Fibroblast of the aortic adventitia (primary cell): ENCODE measurements at regions not wholly inside any gene's neighbourhood (a gene's known extent, or its start where the extent isn't known, plus 50 kb on each side); places are given as distances from the start of the nearest gene placed in this dataset.

ENCODE experiments used
- DNase-seq: peaks from one replicate; pipeline ENCODE4 v3.0.0-alpha.2; 2010; ENCODE audit warnings: low read depth
- H3K4me3 ChIP-seq: 2 replicates; pipeline ENCODE4 v1.5.1; 2011; ENCODE audit warnings: low read depth, mild to moderate bottlenecking, control low read depth, low read length, moderate library complexity
- TF ChIP-seq, protein P1 (sequence below): IDR thresholded peaks from 2 replicates; pipeline ENCODE4 v1.5.1; 2011; ENCODE audit warnings: mild to moderate bottlenecking, low read length, control low read depth, inconsistent platforms; ENCODE audit not compliant: insufficient read depth

GRCh38 chr7:91796122-91796521 lies 84.4 kb downstream of the MTERF1 start:
- DNase-seq = no peak
- TF ChIP-seq, protein P1, sequence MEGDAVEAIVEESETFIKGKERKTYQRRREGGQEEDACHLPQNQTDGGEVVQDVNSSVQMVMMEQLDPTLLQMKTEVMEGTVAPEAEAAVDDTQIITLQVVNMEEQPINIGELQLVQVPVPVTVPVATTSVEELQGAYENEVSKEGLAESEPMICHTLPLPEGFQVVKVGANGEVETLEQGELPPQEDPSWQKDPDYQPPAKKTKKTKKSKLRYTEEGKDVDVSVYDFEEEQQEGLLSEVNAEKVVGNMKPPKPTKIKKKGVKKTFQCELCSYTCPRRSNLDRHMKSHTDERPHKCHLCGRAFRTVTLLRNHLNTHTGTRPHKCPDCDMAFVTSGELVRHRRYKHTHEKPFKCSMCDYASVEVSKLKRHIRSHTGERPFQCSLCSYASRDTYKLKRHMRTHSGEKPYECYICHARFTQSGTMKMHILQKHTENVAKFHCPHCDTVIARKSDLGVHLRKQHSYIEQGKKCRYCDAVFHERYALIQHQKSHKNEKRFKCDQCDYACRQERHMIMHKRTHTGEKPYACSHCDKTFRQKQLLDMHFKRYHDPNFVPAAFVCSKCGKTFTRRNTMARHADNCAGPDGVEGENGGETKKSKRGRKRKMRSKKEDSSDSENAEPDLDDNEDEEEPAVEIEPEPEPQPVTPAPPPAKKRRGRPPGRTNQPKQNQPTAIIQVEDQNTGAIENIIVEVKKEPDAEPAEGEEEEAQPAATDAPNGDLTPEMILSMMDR = no peak
- no peak overlapping the region for H3K4me3 ChIP-seq

- TF ChIP-seq, protein P1 = no peak
- no peak overlapping the region for H3K4me3 ChIP-seq
- DNase-seq = no peak
Observed at GRCh38 chr7:91798425-91798824, 82.1 kb downstream of the MTERF1 start.

DNA sequence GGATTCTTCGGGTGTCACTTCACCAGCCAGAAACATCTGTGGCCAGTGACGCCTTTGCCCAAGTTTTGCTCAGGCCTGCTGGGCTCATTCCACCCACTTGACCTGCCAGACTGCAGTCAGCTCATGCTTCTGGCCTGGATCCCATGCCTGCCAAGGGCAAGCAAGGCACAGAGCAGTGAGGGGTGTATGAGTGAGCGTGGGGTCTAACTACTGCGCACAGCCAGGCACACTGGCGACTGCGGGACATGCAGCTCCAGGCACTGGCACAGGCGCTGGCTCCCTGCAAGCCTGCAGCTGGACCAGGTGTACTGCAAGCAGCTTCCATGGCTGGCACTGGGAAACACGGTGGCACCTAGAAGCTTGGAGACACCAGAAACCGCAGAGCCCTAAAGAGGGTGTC lies 80.1 kb downstream of the MTERF1 start:
- TF ChIP-seq, protein P1 = no peak
- DNase-seq = no peak
- no peak overlapping the region for H3K4me3 ChIP-seq

DNA sequence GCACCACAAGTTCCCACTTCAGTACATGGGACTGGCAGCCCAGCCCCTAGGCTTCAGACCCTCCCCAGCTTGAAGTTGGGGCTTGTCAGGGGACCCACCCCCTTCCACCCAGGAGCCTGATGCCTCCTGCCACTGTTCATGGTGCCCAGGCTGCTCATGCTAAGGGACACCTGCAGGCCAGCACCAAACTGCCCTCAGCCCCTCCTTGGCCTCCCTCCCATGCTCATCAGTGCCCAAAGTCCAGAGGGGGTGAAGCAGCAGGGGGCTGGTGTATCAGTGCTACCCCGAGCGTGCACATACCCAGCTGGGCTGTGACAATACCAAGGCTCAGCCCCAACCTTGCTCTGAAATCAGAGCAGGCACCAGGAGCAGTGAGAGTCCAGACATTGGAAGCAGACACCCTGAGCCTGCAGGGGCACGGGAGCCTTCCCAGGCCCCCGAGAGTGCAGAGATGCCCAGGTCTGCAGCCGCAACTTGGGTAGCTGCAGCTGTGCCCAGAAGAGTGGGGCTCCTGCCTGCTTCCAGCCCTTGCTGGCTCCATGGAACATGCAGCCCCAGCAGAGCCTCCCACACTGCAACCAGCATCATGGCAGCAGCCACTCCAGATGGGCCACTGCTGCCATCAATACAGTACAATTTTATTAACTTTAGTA lies 79.0 kb downstream of the MTERF1 start:
- no peak overlapping the region for H3K4me3 ChIP-seq
- DNase-seq = no peak

GRCh38 chr7:91811236-91811635 lies 69.3 kb downstream of the MTERF1 start:
- peak; percentile 15 for DNase-seq
- TF ChIP-seq, protein P1 = no peak
- H3K4me3 ChIP-seq = no peak overlapping the region

More for the DNA sequence above, 79.0 kb downstream of the MTERF1 start:
- TF ChIP-seq, protein P1 = no peak

- DNase-seq = no peak
- TF ChIP-seq, protein P1 = no peak
- H3K4me3 ChIP-seq = no peak overlapping the region
Observed at GRCh38 chr7:91811641-91812040, 68.9 kb downstream of the MTERF1 start.

DNA sequence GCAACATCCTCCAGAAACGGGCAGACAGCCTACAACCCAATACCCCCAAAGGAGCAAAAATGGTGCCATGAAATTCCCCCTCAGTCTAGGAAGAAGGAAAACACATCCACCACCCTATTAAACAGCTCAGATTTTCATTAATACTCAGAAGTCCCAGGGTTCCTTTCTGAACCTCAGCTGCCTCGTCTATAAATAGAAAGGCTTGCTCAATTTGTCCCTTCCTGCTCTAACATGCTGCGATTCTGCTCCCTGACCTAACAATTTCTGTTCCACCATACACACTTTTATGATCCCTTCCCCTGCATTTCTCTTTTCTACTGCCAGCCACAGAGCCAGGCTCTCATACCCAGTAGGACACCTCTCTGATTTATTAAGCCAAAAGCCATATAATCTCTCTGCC lies 68.1 kb downstream of the MTERF1 start:
- DNase-seq = no peak
- H3K4me3 ChIP-seq = no peak overlapping the region
- TF ChIP-seq, protein P1 = no peak
